ENCODE measurements at regions not wholly inside any gene's neighbourhood (a gene's known extent, or its start where the extent isn't known, plus 50 kb on each side); places are given as distances from the start of the nearest gene placed in this dataset.
A peak's percentile ranks its signal among the peaks of the same experiment; 100 is the strongest.
"Not testable (repeated sequence)": the region's sequence is repeated elsewhere in the genome, so short reads cannot be mapped to it uniquely, and the experiment has no call there.

GRCh38 chr14:101246894-101247841, 314.1 kb upstream of the DIO3 start:
- no peak for DNase-seq (ENCODE audit: low spot score)

- DNase-seq (ENCODE audit: low spot score): no peak
Observed at GRCh38 chr14:101247842-101248725, 313.2 kb upstream of the DIO3 start.

- no peak for DNase-seq (ENCODE audit: low spot score)
Observed at GRCh38 chr14:101248840-101249675, 312.2 kb upstream of the DIO3 start.

GRCh38 chr14:101249676-101250036, 311.6 kb upstream of the DIO3 start:
- no peak for DNase-seq (ENCODE audit: low spot score)

GRCh38 chr14:101250336-101250947, 310.9 kb upstream of the DIO3 start:
- DNase-seq (ENCODE audit: low spot score): no peak

- DNase-seq (ENCODE audit: low spot score): no peak
Observed at GRCh38 chr14:101250948-101251811, 310.1 kb upstream of the DIO3 start.

- no peak for DNase-seq (ENCODE audit: low spot score)
Observed at GRCh38 chr14:101251812-101252442, 309.4 kb upstream of the DIO3 start.

GRCh38 chr14:101252443-101253214, 308.7 kb upstream of the DIO3 start:
- DNase-seq (ENCODE audit: low spot score): no peak

- DNase-seq (ENCODE audit: low spot score): no peak
Observed at GRCh38 chr14:101253948-101254347, 307.3 kb upstream of the DIO3 start.

GRCh38 chr14:101254805-101255764, 306.2 kb upstream of the DIO3 start:
- peak; percentile 3 for DNase-seq (ENCODE audit: low spot score)

GRCh38 chr14:101255765-101256125, 305.6 kb upstream of the DIO3 start:
- no peak for DNase-seq (ENCODE audit: low spot score)

GRCh38 chr14:101256266-101256665, 305.0 kb upstream of the DIO3 start:
- DNase-seq (ENCODE audit: low spot score): no peak

- DNase-seq (ENCODE audit: low spot score): no peak
Observed at GRCh38 chr14:101257551-101257950, 303.7 kb upstream of the DIO3 start.

- DNase-seq (ENCODE audit: low spot score): no peak
Observed at GRCh38 chr14:101259748-101260147, 301.5 kb upstream of the DIO3 start.

- not testable (repeated sequence) for DNase-seq (ENCODE audit: low spot score)
Observed at GRCh38 chr14:101266441-101266840, 294.9 kb upstream of the DIO3 start.

GRCh38 chr14:101273091-101273490, 288.2 kb upstream of the DIO3 start:
- no peak for DNase-seq (ENCODE audit: low spot score)

GRCh38 chr14:101276309-101277091, 284.8 kb upstream of the DIO3 start:
- no peak for DNase-seq (ENCODE audit: low spot score)

All from AG08396 (cell line).